ENCODE measurements at regions not wholly inside any gene's neighbourhood (a gene's known extent, or its start where the extent isn't known, plus 50 kb on each side); places are given as distances from the start of the nearest gene placed in this dataset.

GRCh38 chr3:5540532-5540931, 353.0 kb downstream of the EDEM1 start:
- H3K9ac ChIP-seq (ENCODE audit: insufficient read depth, low read length, poor library complexity, severe bottlenecking), result no peak overlapping the region
- H3K9me3 ChIP-seq (replicated peaks in 1 of 2; ENCODE audit: control insufficient read depth in 1 of 2, insufficient read depth in 1 of 2, low read length in 2 of 2), result peaks cover 0 to 11% of the 10 kb centered on the region in 2 donors
- no peak for DNase-seq
- H3K27me3 Mint-ChIP-seq (ENCODE audit: low read depth in 3 of 3), result peaks cover 0 to 1% (median 0%) of the 10 kb centered on the region in 3 donors
- intact Hi-C loops (cut with micrococcal nuclease), result no loop called here
- no peaks in the 10 kb centered on the region for H3K4me1 Mint-ChIP-seq
- H3K4me2 ChIP-seq (replicated peaks; ENCODE audit: extremely low read depth, low read length, poor library complexity, severe bottlenecking), result no peak overlapping the region
- H3K27ac Mint-ChIP-seq, result no peak overlapping the region
- H2AFZ ChIP-seq (ENCODE audit: insufficient read depth, low read depth, low read length, poor library complexity, severe bottlenecking), result no peak overlapping the region
- H3K36me3 ChIP-seq (replicated peaks in 1 of 2; ENCODE audit: control insufficient read depth in 1 of 2, insufficient read depth in 2 of 2, low read length in 2 of 2), result no peaks in the 10 kb centered on the region
- no peaks in the 10 kb centered on the region for H3K36me3 Mint-ChIP-seq
- H3K4me3 ChIP-seq (replicated peaks in 1 of 3; ENCODE audit: low read depth in 2 of 3, low read length in 3 of 3), result no peak overlapping the region
- H3K9me3 Mint-ChIP-seq, result peaks cover 2 to 19% (median 12%) of the 10 kb centered on the region in 7 donors
- H3K27ac ChIP-seq (ENCODE audit: low read depth in 1 of 2, low read length in 2 of 2), result no peak overlapping the region
- H3K4me1 ChIP-seq (ENCODE audit: control insufficient read depth in 1 of 2, insufficient read depth in 2 of 2, low read length in 2 of 2), result no peaks in the 10 kb centered on the region
- WGBS (ENCODE audit: insufficient coverage), result 100% methylated on average over 8 of the region's 13 CpGs
- no peaks in the 10 kb centered on the region for H3K27me3 ChIP-seq (ENCODE audit: control insufficient read depth in 2 of 2, insufficient read depth in 2 of 2, low read length in 2 of 2)
- no peaks in the 10 kb centered on the region for H3K79me2 ChIP-seq (ENCODE audit: insufficient read depth, low read length)
- H4K20me1 ChIP-seq (ENCODE audit: insufficient read depth, low read length), result no peaks in the 10 kb centered on the region
- no peak for TF ChIP-seq CTCF (IDR thresholded peaks at IDR 0.05)
- H3K4me3 Mint-ChIP-seq, result no peak overlapping the region

- no peak for TF ChIP-seq CTCF (IDR thresholded peaks at IDR 0.05)
- no peaks in the 10 kb centered on the region for H4K20me1 ChIP-seq (ENCODE audit: insufficient read depth, low read length)
- intact Hi-C loops (cut with micrococcal nuclease), result no loop called here
These were observed 355.0 kb downstream of the EDEM1 start for GRCh38 chr3:5542472-5542871.

More at GRCh38 chr3:5542472-5542871, 355.0 kb downstream of the EDEM1 start:
- Histone ChIP-seq H3K4me2 (replicated peaks; ENCODE audit: extremely low read depth, low read length, poor library complexity, severe bottlenecking) (no peak overlapping the region), H3K36me3 (replicated peaks in 1 of 2; ENCODE audit: control insufficient read depth in 1 of 2, insufficient read depth in 2 of 2, low read length in 2 of 2) (no peaks in the 10 kb centered on the region), H3K9me3 (replicated peaks in 1 of 2; ENCODE audit: control insufficient read depth in 1 of 2, insufficient read depth in 1 of 2, low read length in 2 of 2) (peaks cover 9 to 18% of the 10 kb centered on the region in 2 donors), H3K27me3 (ENCODE audit: control insufficient read depth in 2 of 2, insufficient read depth in 2 of 2, low read length in 2 of 2) (no peaks in the 10 kb centered on the region), H3K27ac (ENCODE audit: low read depth in 1 of 2, low read length in 2 of 2) (no peak overlapping the region), H3K4me3 (replicated peaks in 1 of 3; ENCODE audit: low read depth in 2 of 3, low read length in 3 of 3) (no peak overlapping the region), H3K79me2 (ENCODE audit: insufficient read depth, low read length) (no peaks in the 10 kb centered on the region), H2AFZ (ENCODE audit: insufficient read depth, low read depth, low read length, poor library complexity, severe bottlenecking) (no peak overlapping the region), H3K4me1 (ENCODE audit: control insufficient read depth in 1 of 2, insufficient read depth in 2 of 2, low read length in 2 of 2) (no peaks in the 10 kb centered on the region), H3K9ac (ENCODE audit: insufficient read depth, low read length, poor library complexity, severe bottlenecking) (no peak overlapping the region)
- no peak overlapping the region for H3K27ac Mint-ChIP-seq
- no CpG with 5 or more reads among the region's 2 CpGs for WGBS (ENCODE audit: insufficient coverage)
- peaks cover 4 to 29% (median 21%) of the 10 kb centered on the region in 7 donors for H3K9me3 Mint-ChIP-seq
- no peaks in the 10 kb centered on the region for H3K36me3 Mint-ChIP-seq
- no peaks in the 10 kb centered on the region for H3K4me1 Mint-ChIP-seq
- DNase-seq, result no peak
- H3K27me3 Mint-ChIP-seq (ENCODE audit: low read depth in 3 of 3), result peaks cover 0 to 1% (median 0%) of the 10 kb centered on the region in 3 donors
- no peak overlapping the region for H3K4me3 Mint-ChIP-seq
